ENCODE measurements at regions not wholly inside any gene's neighbourhood (a gene's known extent, or its start where the extent isn't known, plus 50 kb on each side); places are given as distances from the start of the nearest gene placed in this dataset.

- no peak for DNase-seq (ENCODE audit: insufficient read length)
- TF ChIP-seq POLR2A (IDR thresholded peaks at IDR 0.05; ENCODE audit: low read depth, low read length) (no peak), TAF1 (IDR thresholded peaks at IDR 0.05; ENCODE audit: borderline replicate concordance, low read depth, low read length) (no peak), POLR2AphosphoS5 (IDR thresholded peaks at IDR 0.05; ENCODE audit: low read depth, low read length) (no peak)
- FAIRE-seq = no peak
These were observed 116.8 kb downstream of the WNT5A start for GRCh38 chr3:55370272-55370671.

DNA sequence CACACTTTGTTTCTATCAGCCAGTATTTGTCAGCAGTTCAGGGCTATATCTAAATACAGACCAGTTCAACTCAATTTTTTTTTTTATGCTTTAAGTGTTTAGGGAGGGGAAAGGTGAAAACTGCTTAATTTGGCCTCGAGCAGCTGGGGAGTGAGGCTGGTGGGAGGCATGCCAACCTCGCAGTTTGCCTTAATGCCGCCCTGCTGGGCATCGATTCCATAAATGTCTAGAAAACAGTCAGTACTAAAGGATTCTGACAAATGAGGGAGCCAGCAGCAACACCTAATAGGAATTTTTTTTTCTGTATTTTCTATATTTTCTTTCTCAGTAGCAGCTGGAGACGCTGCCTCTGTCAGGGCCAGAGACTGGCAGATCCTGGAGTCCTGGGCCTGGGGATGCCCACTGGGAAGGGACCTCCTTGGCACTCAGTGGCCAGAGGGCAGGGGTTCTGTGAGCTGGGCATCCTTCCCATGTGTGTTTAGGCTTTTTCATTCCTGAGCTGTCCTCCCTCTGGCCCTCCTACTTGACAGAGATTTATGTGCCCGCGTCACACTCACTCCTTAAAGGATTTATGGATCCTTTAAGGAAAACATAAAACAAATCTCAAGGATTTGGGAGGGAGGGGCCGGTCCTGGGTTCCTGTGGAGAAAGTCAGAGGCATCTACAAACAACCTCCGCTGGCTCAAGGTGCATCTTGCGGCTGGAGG is 117.8 kb downstream of the WNT5A start:
- DNase-seq (ENCODE audit: insufficient read length) = no peak
- no peak for FAIRE-seq

GRCh38 chr3:55368366-55368765 is 118.7 kb downstream of the WNT5A start:
- FAIRE-seq = no peak
- no peak for TF ChIP-seq TAF1 (IDR thresholded peaks at IDR 0.05; ENCODE audit: borderline replicate concordance, low read depth, low read length)
- no peak for TF ChIP-seq POLR2A (IDR thresholded peaks at IDR 0.05; ENCODE audit: low read depth, low read length)
- TF ChIP-seq POLR2AphosphoS5 (IDR thresholded peaks at IDR 0.05; ENCODE audit: low read depth, low read length) = no peak
- no peak for DNase-seq (ENCODE audit: insufficient read length)

More for the DNA sequence above, 117.8 kb downstream of the WNT5A start:
- TF ChIP-seq POLR2A (IDR thresholded peaks at IDR 0.05; ENCODE audit: low read depth, low read length) (no peak), POLR2AphosphoS5 (IDR thresholded peaks at IDR 0.05; ENCODE audit: low read depth, low read length) (no peak), TAF1 (IDR thresholded peaks at IDR 0.05; ENCODE audit: borderline replicate concordance, low read depth, low read length) (no peak)

- DNase-seq (ENCODE audit: insufficient read length) (no peak), FAIRE-seq (no peak)
- no peak for TF ChIP-seq TAF1 (IDR thresholded peaks at IDR 0.05; ENCODE audit: borderline replicate concordance, low read depth, low read length)
- TF ChIP-seq POLR2A (IDR thresholded peaks at IDR 0.05; ENCODE audit: low read depth, low read length) = no peak
- TF ChIP-seq POLR2AphosphoS5 (IDR thresholded peaks at IDR 0.05; ENCODE audit: low read depth, low read length) = no peak
These were observed 119.7 kb downstream of the WNT5A start for GRCh38 chr3:55367384-55367783.

- FAIRE-seq = no peak
- TF ChIP-seq POLR2A (IDR thresholded peaks at IDR 0.05; ENCODE audit: low read depth, low read length) (no peak), POLR2AphosphoS5 (IDR thresholded peaks at IDR 0.05; ENCODE audit: low read depth, low read length) (no peak), TAF1 (IDR thresholded peaks at IDR 0.05; ENCODE audit: borderline replicate concordance, low read depth, low read length) (no peak)
- DNase-seq (ENCODE audit: insufficient read length) = no peak
These were observed 122.7 kb downstream of the WNT5A start for GRCh38 chr3:55364421-55364820.

GRCh38 chr3:55362210-55362960 is 124.7 kb downstream of the WNT5A start:
- no peak for FAIRE-seq
- TF ChIP-seq POLR2A (IDR thresholded peaks at IDR 0.05; ENCODE audit: low read depth, low read length) = no peak
- no peak for TF ChIP-seq POLR2AphosphoS5 (IDR thresholded peaks at IDR 0.05; ENCODE audit: low read depth, low read length)
- TF ChIP-seq TAF1 (IDR thresholded peaks at IDR 0.05; ENCODE audit: borderline replicate concordance, low read depth, low read length) = no peak
- DNase-seq (ENCODE audit: insufficient read length) = no peak

- no peak for TF ChIP-seq POLR2A (IDR thresholded peaks at IDR 0.05; ENCODE audit: low read depth, low read length)
- TF ChIP-seq TAF1 (IDR thresholded peaks at IDR 0.05; ENCODE audit: borderline replicate concordance, low read depth, low read length) = no peak
- no peak for FAIRE-seq
These were observed 129.3 kb downstream of the WNT5A start for GRCh38 chr3:55357796-55358195.

DNA sequence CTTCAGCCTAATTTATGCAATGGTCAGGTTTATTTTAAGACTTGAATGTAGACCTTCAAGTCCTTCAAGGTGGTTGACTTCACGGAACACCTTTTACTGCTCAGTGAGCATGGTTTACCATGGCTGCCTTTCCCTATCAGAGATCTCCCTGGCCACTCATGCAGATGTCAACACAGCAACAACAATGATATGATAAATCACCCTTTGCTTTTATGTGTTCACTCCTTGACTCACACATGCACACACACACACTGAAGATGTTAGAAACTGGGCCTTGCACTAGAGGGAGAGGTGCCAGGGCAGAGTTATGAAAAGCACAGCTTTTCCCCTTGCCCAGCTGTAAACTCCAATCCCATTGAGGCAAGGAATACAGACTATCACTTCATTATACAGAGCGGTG is 134.4 kb downstream of the WNT5A start:
- FAIRE-seq (no peak), DNase-seq (ENCODE audit: insufficient read length) (no peak)
- TF ChIP-seq POLR2A (IDR thresholded peaks at IDR 0.05; ENCODE audit: low read depth, low read length) = no peak
- no peak for TF ChIP-seq POLR2AphosphoS5 (IDR thresholded peaks at IDR 0.05; ENCODE audit: low read depth, low read length)
- TF ChIP-seq TAF1 (IDR thresholded peaks at IDR 0.05; ENCODE audit: borderline replicate concordance, low read depth, low read length) = no peak

More at GRCh38 chr3:55357796-55358195, 129.3 kb downstream of the WNT5A start:
- no peak for DNase-seq (ENCODE audit: insufficient read length)

DNA sequence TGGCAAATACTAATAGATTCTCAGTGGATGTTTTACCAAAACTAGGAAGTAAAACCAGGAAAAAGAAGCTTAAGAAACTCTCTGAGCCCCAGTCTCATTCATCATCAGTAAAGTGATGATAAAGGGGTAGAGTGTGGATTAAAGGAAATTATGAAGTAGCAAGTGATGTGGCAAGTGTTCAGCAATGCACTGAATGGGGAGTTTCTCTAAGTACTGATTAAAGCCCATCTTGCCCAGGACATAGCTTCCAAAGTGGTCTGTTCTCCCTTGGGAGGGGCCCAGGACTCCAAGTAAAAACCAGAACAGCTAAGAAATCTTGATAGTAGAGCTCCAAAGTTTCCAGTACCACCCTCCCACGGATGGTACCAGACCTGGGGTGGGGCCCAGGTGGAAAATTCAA is 137.3 kb downstream of the WNT5A start:
- no peak for TF ChIP-seq TAF1 (IDR thresholded peaks at IDR 0.05; ENCODE audit: borderline replicate concordance, low read depth, low read length)
- FAIRE-seq (no peak), DNase-seq (ENCODE audit: insufficient read length) (no peak)

DNA sequence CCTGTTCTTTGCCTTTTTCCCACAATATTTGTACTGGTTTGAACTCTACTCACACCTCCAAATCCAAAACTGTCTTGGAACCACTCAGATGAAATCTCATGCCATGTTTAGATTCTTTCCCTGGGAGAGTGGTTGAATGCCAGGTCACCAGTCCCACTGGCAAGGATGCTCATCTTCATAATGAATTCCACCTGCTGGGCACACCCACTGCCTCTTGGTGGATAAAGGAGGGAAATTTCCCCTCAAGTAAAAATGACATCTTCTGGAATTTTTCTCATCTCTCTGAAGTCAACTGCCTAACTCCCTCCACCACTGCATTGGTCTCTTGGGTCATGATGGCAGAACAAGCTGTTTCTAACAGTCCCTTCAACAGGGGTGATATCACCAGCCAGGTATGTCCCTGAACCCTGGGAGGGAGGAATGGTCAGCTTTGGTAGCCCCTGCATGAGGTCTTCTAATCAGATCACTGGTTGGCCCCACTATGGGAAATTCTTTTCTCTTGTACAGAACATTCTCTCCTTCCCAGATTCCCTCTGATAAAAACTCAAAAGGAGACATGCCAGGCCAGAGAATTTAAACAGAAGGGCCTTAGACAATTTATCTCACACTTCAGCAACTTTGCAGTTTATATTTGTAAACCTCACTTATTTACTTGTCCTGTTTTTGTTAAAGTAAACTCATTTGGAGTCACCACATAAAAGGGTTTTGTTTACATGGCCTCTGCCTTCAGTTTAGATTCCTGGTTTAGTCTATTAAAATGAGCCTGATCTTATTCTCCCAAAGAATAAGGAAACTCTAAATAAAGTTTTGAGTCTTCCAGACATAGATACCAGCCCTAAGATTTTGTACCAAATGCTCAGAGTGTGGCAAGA is 143.4 kb downstream of the WNT5A start:
- no peak for FAIRE-seq
- TF ChIP-seq TAF1 (IDR thresholded peaks at IDR 0.05; ENCODE audit: borderline replicate concordance, low read depth, low read length) (no peak), POLR2AphosphoS5 (IDR thresholded peaks at IDR 0.05; ENCODE audit: low read depth, low read length) (no peak), POLR2A (IDR thresholded peaks at IDR 0.05; ENCODE audit: low read depth, low read length) (no peak)
- DNase-seq (ENCODE audit: insufficient read length) = no peak

DNA sequence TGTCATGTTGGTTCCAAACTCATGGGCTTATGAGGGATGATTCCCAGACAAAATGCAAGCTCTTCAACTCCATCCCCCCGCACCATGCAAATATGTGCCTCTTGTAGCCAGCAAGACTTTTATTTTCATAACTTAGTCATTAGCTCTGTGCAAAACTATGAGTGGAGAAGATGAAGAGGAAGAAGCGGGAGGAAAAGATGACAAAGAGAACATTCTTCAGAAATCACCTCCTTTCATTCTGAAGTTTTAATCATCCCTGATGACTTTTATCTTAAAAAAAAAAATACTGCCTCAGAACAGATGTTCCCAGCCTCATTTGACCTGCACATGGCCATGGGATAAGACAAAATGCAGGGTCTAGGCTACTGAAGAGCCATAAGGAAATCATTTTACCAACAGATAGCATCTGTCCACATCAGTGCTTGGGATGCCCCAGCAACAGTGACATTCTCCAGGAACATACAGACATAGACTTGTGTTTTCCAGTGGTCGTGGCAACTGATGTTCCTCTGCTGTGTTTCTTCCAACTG is 145.5 kb downstream of the WNT5A start:
- FAIRE-seq (no peak), DNase-seq (ENCODE audit: insufficient read length) (no peak)
- no peak for TF ChIP-seq POLR2AphosphoS5 (IDR thresholded peaks at IDR 0.05; ENCODE audit: low read depth, low read length)
- no peak for TF ChIP-seq TAF1 (IDR thresholded peaks at IDR 0.05; ENCODE audit: borderline replicate concordance, low read depth, low read length)
- no peak for TF ChIP-seq POLR2A (IDR thresholded peaks at IDR 0.05; ENCODE audit: low read depth, low read length)
